ENCODE measurements at regions not wholly inside any gene's neighbourhood (a gene's known extent, or its start where the extent isn't known, plus 50 kb on each side); places are given as distances from the start of the nearest gene placed in this dataset.

- no peaks in the 10 kb centered on the region for H3K9me3 ChIP-seq (ENCODE audit: control insufficient read depth, insufficient read depth, low read depth, low read length)
- H3K4me3 ChIP-seq (ENCODE audit: low read depth, low read length): no peak overlapping the region
- H3K36me3 ChIP-seq (ENCODE audit: control insufficient read depth in 2 of 2, insufficient read depth in 1 of 2, low read length in 2 of 2): no peaks in the 10 kb centered on the region
- ChIA-PET POLR2A (no interaction called here), CTCF (no interaction called here)
- H3K27ac ChIP-seq (ENCODE audit: extremely low read depth, low read depth, low read length): no peak overlapping the region
- H3K4me1 ChIP-seq (ENCODE audit: control insufficient read depth, insufficient read depth, low read length): no peaks in the 10 kb centered on the region
- TF ChIP-seq HOXD13 (CRISPR knock-in tag; IDR thresholded peaks at IDR 0.05; ENCODE audit: borderline replicate concordance) (peak; percentile 93), ZBTB11 (tag by site-specific recombination; conservative IDR thresholded peaks at IDR 0.05; ENCODE audit: low read depth) (no peak), ZBTB20 (tag by site-specific recombination; IDR thresholded peaks at IDR 0.05) (no peak), ZBTB44 (tag by site-specific recombination; IDR thresholded peaks at IDR 0.05) (no peak), ZNF639 (tag by site-specific recombination; IDR thresholded peaks at IDR 0.05) (no peak), ZNF501 (tag by site-specific recombination; IDR thresholded peaks at IDR 0.05) (no peak), ZNF266 (tag by site-specific recombination; IDR thresholded peaks at IDR 0.05; ENCODE audit: low read depth) (no peak)
Observed at GRCh38 chr6:167559675-167560479, 235.0 kb downstream of the TTLL2 start.

- no peaks in the 10 kb centered on the region for H3K4me1 ChIP-seq (ENCODE audit: control insufficient read depth, insufficient read depth, low read length)
- TF ChIP-seq YY1 (tag by site-specific recombination; IDR thresholded peaks at IDR 0.05) (no peak), KLF9 (tag by site-specific recombination; IDR thresholded peaks at IDR 0.05; ENCODE audit: low read depth) (no peak), ZSCAN4 (tag by site-specific recombination; IDR thresholded peaks at IDR 0.05) (no peak), ZBTB49 (tag by site-specific recombination; IDR thresholded peaks at IDR 0.05; ENCODE audit: low read depth) (no peak)
- H3K9me3 ChIP-seq (ENCODE audit: control insufficient read depth, insufficient read depth, low read depth, low read length): no peaks in the 10 kb centered on the region
- H3K4me3 ChIP-seq (ENCODE audit: low read depth, low read length): no peak overlapping the region
- H3K27ac ChIP-seq (ENCODE audit: extremely low read depth, low read depth, low read length): no peak overlapping the region
- CTCF ChIA-PET: no interaction called here
- POLR2A ChIA-PET: no interaction called here
- no peaks in the 10 kb centered on the region for H3K36me3 ChIP-seq (ENCODE audit: control insufficient read depth in 2 of 2, insufficient read depth in 1 of 2, low read length in 2 of 2)
Observed at GRCh38 chr6:167560673-167561569, 236.0 kb downstream of the TTLL2 start.

Data from HEK293 (cell line).